ENCODE measurements at regions not wholly inside any gene's neighbourhood (a gene's known extent, or its start where the extent isn't known, plus 50 kb on each side); places are given as distances from the start of the nearest gene placed in this dataset.

DNA sequence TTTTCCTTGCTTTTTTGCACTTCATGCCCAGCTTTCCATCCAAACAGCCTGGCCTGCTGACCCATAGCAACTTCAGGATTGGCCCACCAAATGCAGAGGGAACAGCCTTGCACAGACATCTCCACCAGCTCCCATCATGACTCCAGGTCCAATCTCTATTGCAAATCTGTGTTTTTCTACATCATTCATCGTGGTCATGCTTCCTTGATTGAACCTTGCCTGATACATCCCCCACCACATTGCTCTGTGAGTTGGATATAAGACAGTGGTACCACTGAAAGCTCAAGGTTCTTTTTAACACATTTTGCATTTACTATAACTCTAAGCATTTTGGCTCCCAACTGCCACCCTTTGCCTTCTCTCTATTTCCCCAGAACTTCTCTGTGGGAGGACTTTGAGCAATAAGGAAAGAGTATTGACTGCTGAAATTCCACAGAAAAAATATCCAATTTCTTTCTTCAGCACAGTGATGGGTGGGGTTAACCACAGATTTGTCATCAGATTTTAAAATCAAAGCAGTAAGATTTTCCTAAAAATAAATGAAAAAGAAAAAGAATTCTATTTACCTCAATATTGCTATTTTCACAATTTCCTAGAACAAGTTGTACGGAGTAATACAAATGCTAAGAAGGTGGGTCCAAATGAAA, 114.6 kb upstream of the GALNT15 start:
- Mint-ChIP-seq H3K36me3 (no peaks in the 10 kb centered on the region), H3K27ac (no peak overlapping the region), H3K4me1 (no peaks in the 10 kb centered on the region), H3K4me3 (no peak overlapping the region), H3K27me3 (ENCODE audit: low read depth in 2 of 2) (peaks cover 11 to 14% of the 10 kb centered on the region in 2 donors), H3K9me3 (no peaks in the 10 kb centered on the region)
- no peaks in the 10 kb centered on the region for H3K4me1 ChIP-seq (ENCODE audit: control insufficient read depth, insufficient read depth, low read length)
- H3K36me3 ChIP-seq (ENCODE audit: control insufficient read depth, insufficient read depth, low read length) = no peaks in the 10 kb centered on the region
- DNase-seq (no peak), ATAC-seq (no peak)
- H3K9me3 ChIP-seq (ENCODE audit: control insufficient read depth, insufficient read depth, low read length) = no peaks in the 10 kb centered on the region
- 87% methylated on average over 2 of the region's 2 CpGs for WGBS (ENCODE audit: insufficient coverage)
- TF ChIP-seq, protein P1, sequence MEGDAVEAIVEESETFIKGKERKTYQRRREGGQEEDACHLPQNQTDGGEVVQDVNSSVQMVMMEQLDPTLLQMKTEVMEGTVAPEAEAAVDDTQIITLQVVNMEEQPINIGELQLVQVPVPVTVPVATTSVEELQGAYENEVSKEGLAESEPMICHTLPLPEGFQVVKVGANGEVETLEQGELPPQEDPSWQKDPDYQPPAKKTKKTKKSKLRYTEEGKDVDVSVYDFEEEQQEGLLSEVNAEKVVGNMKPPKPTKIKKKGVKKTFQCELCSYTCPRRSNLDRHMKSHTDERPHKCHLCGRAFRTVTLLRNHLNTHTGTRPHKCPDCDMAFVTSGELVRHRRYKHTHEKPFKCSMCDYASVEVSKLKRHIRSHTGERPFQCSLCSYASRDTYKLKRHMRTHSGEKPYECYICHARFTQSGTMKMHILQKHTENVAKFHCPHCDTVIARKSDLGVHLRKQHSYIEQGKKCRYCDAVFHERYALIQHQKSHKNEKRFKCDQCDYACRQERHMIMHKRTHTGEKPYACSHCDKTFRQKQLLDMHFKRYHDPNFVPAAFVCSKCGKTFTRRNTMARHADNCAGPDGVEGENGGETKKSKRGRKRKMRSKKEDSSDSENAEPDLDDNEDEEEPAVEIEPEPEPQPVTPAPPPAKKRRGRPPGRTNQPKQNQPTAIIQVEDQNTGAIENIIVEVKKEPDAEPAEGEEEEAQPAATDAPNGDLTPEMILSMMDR (IDR thresholded peaks at IDR 0.05) = no peak
- no peak overlapping the region for H3K4me3 ChIP-seq (ENCODE audit: low read length)
- no peaks in the 10 kb centered on the region for H3K27me3 ChIP-seq (ENCODE audit: control insufficient read depth, insufficient read depth, low read length)
- H3K27ac ChIP-seq (ENCODE audit: low read length) = no peak overlapping the region
- intact Hi-C loops (cut with micrococcal nuclease) = no loop called here

GRCh38 chr3:16060358-16060852, 114.1 kb upstream of the GALNT15 start:
- Histone ChIP-seq H3K27me3 (ENCODE audit: control insufficient read depth, insufficient read depth, low read length) (no peaks in the 10 kb centered on the region), H3K4me3 (ENCODE audit: low read length) (no peak overlapping the region), H3K4me1 (ENCODE audit: control insufficient read depth, insufficient read depth, low read length) (no peaks in the 10 kb centered on the region), H3K9me3 (ENCODE audit: control insufficient read depth, insufficient read depth, low read length) (no peaks in the 10 kb centered on the region), H3K36me3 (ENCODE audit: control insufficient read depth, insufficient read depth, low read length) (no peaks in the 10 kb centered on the region), H3K27ac (ENCODE audit: low read length) (no peak overlapping the region)
- H3K36me3 Mint-ChIP-seq = no peaks in the 10 kb centered on the region
- H3K27me3 Mint-ChIP-seq (ENCODE audit: low read depth in 2 of 2) = peaks cover 11 to 14% of the 10 kb centered on the region in 2 donors
- no peak overlapping the region for H3K4me3 Mint-ChIP-seq
- no peak for DNase-seq
- TF ChIP-seq, protein P1 (IDR thresholded peaks at IDR 0.05) = no peak
- ATAC-seq = no peak
- H3K4me1 Mint-ChIP-seq = no peaks in the 10 kb centered on the region
- intact Hi-C loops (cut with micrococcal nuclease) = no loop called here
- H3K9me3 Mint-ChIP-seq = no peaks in the 10 kb centered on the region
- WGBS (ENCODE audit: insufficient coverage) = 70% methylated on average over 4 of the region's 4 CpGs
- H3K27ac Mint-ChIP-seq = no peak overlapping the region

GRCh38 chr3:16060945-16061344, 113.5 kb upstream of the GALNT15 start:
- Histone ChIP-seq H3K9me3 (ENCODE audit: control insufficient read depth, insufficient read depth, low read length) (no peaks in the 10 kb centered on the region), H3K36me3 (ENCODE audit: control insufficient read depth, insufficient read depth, low read length) (no peaks in the 10 kb centered on the region), H3K27ac (ENCODE audit: low read length) (no peak overlapping the region), H3K27me3 (ENCODE audit: control insufficient read depth, insufficient read depth, low read length) (no peaks in the 10 kb centered on the region), H3K4me1 (ENCODE audit: control insufficient read depth, insufficient read depth, low read length) (no peaks in the 10 kb centered on the region), H3K4me3 (ENCODE audit: low read length) (no peak overlapping the region)
- TF ChIP-seq, protein P1 (IDR thresholded peaks at IDR 0.05) = no peak
- Mint-ChIP-seq H3K36me3 (no peaks in the 10 kb centered on the region), H3K27ac (no peak overlapping the region), H3K27me3 (ENCODE audit: low read depth in 2 of 2) (peaks cover 11 to 14% of the 10 kb centered on the region in 2 donors), H3K9me3 (no peaks in the 10 kb centered on the region), H3K4me1 (no peaks in the 10 kb centered on the region), H3K4me3 (no peak overlapping the region)
- no CpG with 5 or more reads among the region's 1 CpG for WGBS (ENCODE audit: insufficient coverage)
- ATAC-seq = no peak
- no peak for DNase-seq
- intact Hi-C loops (cut with micrococcal nuclease) = no loop called here

- Mint-ChIP-seq H3K4me1 (no peaks in the 10 kb centered on the region), H3K27me3 (ENCODE audit: low read depth in 2 of 2) (peaks cover 11 to 14% of the 10 kb centered on the region in 2 donors), H3K4me3 (no peak overlapping the region), H3K27ac (no peak overlapping the region), H3K36me3 (no peaks in the 10 kb centered on the region), H3K9me3 (no peaks in the 10 kb centered on the region)
- Histone ChIP-seq H3K27me3 (ENCODE audit: control insufficient read depth, insufficient read depth, low read length) (no peaks in the 10 kb centered on the region), H3K9me3 (ENCODE audit: control insufficient read depth, insufficient read depth, low read length) (no peaks in the 10 kb centered on the region), H3K4me1 (ENCODE audit: control insufficient read depth, insufficient read depth, low read length) (no peaks in the 10 kb centered on the region), H3K27ac (ENCODE audit: low read length) (no peak overlapping the region), H3K4me3 (ENCODE audit: low read length) (no peak overlapping the region), H3K36me3 (ENCODE audit: control insufficient read depth, insufficient read depth, low read length) (no peaks in the 10 kb centered on the region)
- ATAC-seq (no peak), DNase-seq (no peak)
- intact Hi-C loops (cut with micrococcal nuclease) = no loop called here
- 56% methylated on average over 2 of the region's 2 CpGs for WGBS (ENCODE audit: insufficient coverage)
- TF ChIP-seq, protein P1 (IDR thresholded peaks at IDR 0.05) = no peak
Measured at GRCh38 chr3:16061491-16061890, 113.0 kb upstream of the GALNT15 start.
